Activated CD4-positive, alpha-beta T cell treated with anti-CD3 and anti-CD28 coated beads, Interleukin-2, Interleukin-6, amounts not matched to agents 100 ng/mL and 50 ng/mL, durations not matched to agents 16 hours and 8 hours (primary cell): ENCODE measurements at regions not wholly inside any gene's neighbourhood (a gene's known extent, or its start where the extent isn't known, plus 50 kb on each side); places are given as distances from the start of the nearest gene placed in this dataset.

ENCODE experiments used
- DNase-seq: peaks from one replicate; pipeline ENCODE4 v3.0.0-alpha.2; 2020

- DNase-seq = no peak
Measured at GRCh38 chr6:168154263-168154917, 75.4 kb upstream of the FRMD1 start.

DNA sequence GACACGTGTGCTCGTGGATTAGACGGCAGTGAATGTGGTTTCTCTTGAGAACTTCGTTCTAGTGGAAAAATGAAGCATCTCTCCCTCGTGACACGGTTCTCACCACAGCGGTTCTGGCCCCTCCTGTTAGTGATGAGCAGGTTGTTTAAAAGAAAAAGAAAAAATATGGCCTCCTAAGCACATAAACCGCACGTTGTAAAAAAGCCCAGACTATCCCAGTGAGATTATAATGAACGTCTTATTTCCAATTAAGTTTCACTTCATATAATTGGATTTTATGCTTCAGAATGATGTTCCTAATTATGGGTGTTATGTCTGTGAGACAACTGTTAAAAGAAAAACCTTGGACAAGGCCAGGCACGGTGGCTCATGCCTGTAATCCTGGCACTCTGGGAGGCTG, 74.5 kb upstream of the FRMD1 start:
- DNase-seq = no peak

DNA sequence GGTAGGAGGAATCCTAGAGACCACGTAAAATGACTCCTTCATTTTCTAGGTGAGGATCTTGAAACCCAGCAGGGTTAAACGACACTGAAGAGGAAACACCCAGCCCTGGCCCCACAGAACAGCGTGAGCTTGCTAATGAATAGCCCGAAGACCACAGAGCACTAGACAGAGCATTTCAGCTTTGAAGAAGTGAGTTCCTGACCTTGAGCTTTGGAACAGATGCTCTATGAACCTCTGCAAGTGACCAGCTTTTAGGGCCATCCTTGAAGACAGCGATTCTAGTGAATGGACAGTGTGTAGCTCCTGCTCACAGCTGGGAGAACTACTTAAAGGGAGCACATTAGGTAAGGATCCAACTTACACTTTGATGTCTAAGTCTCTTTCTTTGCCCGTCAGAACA, 74.0 kb upstream of the FRMD1 start:
- DNase-seq = no peak

GRCh38 chr6:168152306-168152963, 73.4 kb upstream of the FRMD1 start:
- DNase-seq = no peak

DNA sequence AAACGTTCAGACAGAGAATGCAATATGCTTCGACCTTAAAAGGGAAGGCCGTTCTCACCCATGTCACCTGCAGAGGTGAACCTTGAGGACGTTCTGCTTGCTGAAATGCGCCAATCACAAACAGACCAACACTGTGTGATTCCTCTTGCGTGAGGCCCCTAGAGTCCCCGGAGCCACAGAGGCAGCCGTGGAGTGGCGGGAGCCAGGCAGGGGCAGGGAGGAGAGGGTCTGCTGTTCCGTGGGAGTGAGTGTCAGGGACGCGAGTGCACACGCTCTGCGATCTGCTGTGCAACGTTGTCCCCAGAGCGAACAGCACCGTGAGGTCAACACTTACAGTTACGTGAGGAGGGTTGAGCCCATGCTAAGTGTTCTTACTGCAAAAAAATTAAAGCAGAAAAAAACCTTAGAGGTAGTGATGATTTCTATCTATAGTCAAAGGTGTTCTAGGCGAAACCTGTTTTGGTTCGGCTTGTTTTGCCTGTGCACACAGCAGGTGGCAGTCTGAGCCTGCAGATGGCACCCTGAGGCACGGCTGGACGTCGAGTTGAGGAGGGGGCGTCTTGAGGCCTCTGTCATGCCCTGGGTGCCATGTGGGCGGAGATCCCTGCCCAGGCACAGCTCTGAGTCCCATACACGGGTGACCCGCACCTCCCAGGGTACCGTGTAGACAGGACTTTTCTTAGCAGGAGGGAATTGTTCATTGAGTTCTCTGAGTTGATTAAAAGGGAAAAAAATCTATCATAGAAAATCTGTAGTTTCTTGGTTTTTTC, 71.7 kb upstream of the FRMD1 start:
- no peak for DNase-seq

DNA sequence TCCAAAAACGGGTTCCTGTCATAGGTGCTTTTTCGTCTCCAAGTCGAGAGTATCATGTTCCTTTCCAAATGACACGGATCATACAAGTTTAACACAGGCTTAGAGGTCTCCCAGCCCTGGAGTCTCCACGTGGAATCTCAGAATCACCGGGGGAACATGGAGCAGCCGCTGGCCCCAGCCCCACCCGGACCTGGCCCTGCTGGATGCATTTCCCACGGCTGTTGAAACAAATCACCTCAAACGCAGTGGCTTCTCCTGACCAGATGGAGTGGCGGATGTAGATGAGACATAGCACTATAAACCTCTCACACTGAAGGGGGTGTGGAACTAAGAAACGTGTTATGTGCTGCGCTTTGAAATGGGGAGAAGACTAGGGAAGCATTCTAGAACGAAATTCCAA, 70.0 kb upstream of the FRMD1 start:
- DNase-seq = no peak

GRCh38 chr6:168148231-168148849, 69.3 kb upstream of the FRMD1 start:
- no peak for DNase-seq

DNA sequence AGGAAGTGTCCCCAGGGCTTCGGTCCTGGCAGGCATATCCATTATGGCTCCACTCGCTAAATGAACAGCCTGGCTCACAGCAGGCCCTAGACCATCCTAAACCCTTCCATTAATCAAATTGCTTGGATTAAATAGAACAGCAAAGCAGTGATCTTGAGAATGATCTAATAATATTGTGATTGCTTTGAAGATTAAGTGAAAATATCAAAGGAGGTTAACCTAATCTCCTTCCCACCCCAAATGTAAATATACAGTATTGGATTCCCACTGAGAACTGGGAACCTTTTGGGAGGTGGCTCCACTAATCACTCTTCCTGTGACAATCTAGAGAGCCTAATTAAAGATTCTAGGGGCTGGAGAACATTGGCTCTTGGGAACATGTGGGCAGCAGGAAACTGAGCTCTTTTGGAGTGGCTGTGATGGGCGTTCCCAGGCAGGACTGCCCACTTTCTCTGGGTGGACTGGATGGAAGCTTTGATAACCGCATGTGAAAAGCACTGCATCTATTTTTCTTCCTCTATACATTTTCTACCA, 68.3 kb upstream of the FRMD1 start:
- DNase-seq = no peak

DNA sequence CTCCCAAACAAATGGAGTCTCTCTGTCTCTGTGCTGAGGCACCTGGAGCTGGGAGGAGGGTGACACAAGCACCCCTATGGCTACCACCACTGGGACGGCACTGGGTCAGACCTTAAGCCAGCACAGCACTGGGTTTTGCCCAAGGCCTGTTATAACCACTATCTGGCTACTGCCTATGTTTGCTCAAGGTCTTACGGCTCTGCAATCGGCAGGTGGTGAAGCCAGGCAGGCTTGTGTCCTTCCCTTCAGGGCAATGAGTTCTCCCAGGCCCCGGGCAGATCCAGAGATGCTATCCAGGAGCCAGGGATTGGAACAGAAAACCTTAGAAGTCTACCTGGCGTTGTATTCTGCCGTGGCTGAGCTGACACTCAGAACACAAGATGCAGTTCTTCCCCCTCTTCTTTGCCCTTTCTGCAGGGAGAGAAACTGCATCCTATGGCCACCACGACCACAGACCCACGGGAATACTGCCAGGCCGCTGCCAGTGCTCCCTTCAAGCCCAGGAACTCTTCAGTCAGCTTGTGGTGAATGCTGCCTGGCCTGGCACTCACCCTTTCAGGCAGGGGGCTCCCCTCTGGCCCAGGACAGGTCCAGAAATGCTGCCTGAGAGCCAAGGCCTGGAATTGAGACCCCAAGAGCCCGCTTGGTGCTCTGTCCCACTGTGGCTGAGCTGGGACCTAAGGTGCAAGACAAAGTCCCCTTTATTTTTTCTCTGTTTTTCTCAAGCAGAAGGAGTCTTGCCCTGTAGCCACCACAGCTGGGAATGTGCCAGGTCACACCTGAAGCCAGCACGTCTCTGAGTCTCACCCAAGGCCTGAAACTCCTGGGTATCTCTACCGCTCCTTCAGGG, 67.0 kb upstream of the FRMD1 start:
- DNase-seq = no peak

- DNase-seq = no peak
Measured at GRCh38 chr6:168139121-168139520, 60.1 kb upstream of the FRMD1 start.

GRCh38 chr6:168138436-168138835, 59.4 kb upstream of the FRMD1 start:
- no peak for DNase-seq

GRCh38 chr6:168137024-168137423, 58.0 kb upstream of the FRMD1 start:
- no peak for DNase-seq

DNA sequence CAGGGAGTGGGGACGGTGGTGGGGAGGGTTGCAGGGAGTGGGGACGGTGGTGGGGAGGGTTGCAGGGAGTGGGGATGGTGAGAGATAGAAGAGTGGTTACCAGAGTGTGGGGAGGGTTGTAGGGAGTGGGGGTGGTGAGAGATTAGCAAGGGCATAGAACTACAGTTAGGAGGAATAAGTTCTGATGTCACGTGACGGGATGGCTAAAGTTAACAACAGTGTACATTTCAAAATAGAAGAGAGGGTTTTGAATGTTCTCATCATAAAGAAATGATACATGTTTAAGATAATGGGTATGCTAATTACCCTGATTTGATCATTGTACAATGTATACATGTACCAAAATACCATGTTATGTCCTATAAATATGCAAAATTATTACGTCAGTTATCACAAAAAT, 57.6 kb upstream of the FRMD1 start:
- DNase-seq = no peak

DNA sequence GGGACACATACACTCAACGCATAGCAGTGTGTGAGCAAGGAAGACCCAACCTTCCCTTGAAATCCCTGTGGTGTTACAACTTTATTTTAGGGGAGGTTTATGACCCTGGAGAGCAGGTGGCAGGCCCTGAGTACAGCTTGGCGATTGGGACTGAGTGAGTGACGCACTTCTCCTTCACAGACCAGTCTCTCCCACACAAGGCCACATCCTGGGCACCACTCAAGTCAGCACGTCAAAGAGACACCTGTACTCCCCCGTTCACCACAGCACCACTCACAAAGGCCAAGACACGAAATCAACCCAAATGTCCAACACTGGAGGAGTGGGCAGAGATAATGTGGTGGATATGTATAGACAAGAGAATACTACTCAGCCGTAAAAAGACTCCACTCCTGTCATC, 57.0 kb upstream of the FRMD1 start:
- no peak for DNase-seq

GRCh38 chr6:168134560-168135201, 55.7 kb upstream of the FRMD1 start:
- no peak for DNase-seq

- DNase-seq = no peak
Measured at GRCh38 chr6:168133687-168134559, 54.9 kb upstream of the FRMD1 start.

DNA sequence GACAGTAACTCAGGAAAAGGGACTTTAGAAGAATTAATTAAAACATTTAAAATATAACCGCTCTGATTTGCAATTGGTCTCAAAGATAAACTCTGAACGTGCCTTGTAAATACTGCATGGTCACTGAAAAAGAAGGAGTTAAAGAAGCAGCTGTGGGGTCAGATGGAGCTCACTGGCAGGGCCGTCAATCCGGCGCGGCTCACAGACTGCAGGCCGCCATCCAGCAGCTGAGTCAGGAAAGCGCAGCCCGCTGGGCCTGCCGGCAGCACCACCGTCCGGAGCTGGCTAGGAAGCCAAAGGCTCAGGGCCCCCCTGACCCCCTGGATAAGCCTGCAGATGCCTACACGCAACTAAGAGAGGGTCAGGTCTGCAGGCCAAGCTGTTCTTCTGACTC, 54.2 kb upstream of the FRMD1 start:
- no peak for DNase-seq

- peak; percentile 13 for DNase-seq
Measured at GRCh38 chr6:168132531-168133167, 53.6 kb upstream of the FRMD1 start.

DNA sequence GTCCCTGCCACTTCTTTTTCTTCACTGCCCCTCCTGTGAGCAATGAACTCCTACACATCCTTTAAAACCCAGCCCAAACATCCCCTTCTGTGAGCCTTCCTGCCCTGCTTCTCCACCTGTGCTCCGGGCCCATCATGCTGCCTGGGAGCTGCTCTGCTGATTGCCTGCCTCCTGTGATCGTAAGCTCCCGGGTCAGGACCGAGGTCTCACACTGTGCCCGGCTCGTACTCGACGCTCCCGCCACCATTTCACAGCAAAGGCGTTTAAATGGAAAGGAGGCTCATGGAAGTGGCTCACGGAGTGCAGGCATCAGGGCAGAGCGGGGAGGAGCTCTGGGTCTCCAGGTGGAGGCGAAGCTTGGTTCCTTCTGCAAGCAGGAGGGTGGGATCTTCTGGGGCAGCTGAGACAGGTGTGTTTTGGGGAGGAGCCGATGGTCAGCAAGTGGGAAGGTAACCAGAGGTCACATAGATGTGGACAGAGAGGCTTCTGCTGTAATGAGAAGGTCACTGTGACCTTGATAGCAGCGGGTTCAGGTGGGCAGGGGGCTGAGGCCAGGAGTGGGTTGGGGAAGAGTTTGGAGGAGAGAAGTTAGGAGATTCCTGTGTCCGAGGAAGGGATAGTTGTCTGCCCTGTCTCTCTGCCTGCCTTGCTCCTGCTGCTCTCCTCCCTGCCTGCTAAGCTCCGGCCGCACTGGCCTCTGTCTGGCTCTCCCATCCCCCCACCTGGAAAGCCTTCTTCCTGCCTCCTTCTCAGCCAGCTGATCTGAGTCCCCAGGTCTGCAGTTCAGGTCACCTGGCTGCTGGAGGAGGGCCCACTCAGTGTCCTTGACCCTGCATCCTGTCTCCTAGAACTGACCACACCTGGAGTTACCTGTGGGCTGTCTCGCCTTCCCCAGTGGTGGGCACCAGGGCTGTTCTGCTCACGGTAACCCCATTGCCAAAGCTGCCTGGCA, 52.7 kb upstream of the FRMD1 start:
- no peak for DNase-seq
